ENCODE measurements at regions not wholly inside any gene's neighbourhood (a gene's known extent, or its start where the extent isn't known, plus 50 kb on each side); places are given as distances from the start of the nearest gene placed in this dataset.
A peak's percentile ranks its signal among the peaks of the same experiment; 100 is the strongest.

DNA sequence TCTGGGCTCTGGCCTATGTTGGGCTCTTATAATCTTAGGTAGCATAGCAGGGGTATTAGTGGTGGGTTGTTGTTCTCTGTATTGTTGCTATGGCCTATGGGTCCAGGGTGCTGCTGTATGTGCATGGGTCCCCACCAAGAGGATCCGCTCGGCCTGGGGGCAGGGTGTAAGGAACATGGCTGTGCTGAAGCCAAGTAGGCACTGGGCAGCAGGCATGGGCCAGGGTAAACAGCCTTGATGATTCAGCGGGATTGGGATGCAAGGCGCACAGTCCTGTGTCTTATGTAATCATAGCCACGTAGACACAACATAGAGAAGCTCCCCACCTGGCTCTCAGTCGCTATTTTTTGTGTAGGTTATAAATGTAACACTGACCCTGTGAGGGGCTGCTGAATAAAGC is 306.9 kb downstream of the ZPLD1 start:
- no peaks in the 10 kb centered on the region for H3K9me3 Mint-ChIP-seq (ENCODE audit: unreplicated experiment)
- intact Hi-C loops (cut with micrococcal nuclease) = loop anchor here (1.0 to 2.0 kb wide), 2 partner anchors 68 to 513 kb away; no protein-coding TSS in a partner anchor
- TF ChIP-seq, protein P1, sequence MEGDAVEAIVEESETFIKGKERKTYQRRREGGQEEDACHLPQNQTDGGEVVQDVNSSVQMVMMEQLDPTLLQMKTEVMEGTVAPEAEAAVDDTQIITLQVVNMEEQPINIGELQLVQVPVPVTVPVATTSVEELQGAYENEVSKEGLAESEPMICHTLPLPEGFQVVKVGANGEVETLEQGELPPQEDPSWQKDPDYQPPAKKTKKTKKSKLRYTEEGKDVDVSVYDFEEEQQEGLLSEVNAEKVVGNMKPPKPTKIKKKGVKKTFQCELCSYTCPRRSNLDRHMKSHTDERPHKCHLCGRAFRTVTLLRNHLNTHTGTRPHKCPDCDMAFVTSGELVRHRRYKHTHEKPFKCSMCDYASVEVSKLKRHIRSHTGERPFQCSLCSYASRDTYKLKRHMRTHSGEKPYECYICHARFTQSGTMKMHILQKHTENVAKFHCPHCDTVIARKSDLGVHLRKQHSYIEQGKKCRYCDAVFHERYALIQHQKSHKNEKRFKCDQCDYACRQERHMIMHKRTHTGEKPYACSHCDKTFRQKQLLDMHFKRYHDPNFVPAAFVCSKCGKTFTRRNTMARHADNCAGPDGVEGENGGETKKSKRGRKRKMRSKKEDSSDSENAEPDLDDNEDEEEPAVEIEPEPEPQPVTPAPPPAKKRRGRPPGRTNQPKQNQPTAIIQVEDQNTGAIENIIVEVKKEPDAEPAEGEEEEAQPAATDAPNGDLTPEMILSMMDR (IDR thresholded peaks at IDR 0.05; ENCODE audit: unreplicated experiment) = no peak
- no TSS peak for BruUV-seq (replicated peaks)
- no peak overlapping the region for H3K27ac Mint-ChIP-seq (ENCODE audit: low read depth, unreplicated experiment)
- no peaks in the 10 kb centered on the region for H3K36me3 Mint-ChIP-seq (ENCODE audit: insufficient read depth, unreplicated experiment)
- no peak overlapping the region for H3K4me3 Mint-ChIP-seq (ENCODE audit: unreplicated experiment)
- H3K27me3 Mint-ChIP-seq (ENCODE audit: insufficient read depth, unreplicated experiment) = peaks cover 35% of the 10 kb centered on the region
- ChIA-PET CTCF (interaction anchor here (2.9 kb wide), 1 partner anchor 69 kb away, joined by 44 read pairs; no protein-coding TSS in a partner anchor), POLR2A (interaction anchor here (1.0 kb wide), 1 partner anchor 53 kb away, joined by 3 read pairs; no protein-coding TSS in a partner anchor)
- DNase-seq (ENCODE audit: unreplicated experiment) = peak; percentile 39
- no peaks in the 10 kb centered on the region for H3K4me1 Mint-ChIP-seq (ENCODE audit: insufficient read depth, unreplicated experiment)

DNA sequence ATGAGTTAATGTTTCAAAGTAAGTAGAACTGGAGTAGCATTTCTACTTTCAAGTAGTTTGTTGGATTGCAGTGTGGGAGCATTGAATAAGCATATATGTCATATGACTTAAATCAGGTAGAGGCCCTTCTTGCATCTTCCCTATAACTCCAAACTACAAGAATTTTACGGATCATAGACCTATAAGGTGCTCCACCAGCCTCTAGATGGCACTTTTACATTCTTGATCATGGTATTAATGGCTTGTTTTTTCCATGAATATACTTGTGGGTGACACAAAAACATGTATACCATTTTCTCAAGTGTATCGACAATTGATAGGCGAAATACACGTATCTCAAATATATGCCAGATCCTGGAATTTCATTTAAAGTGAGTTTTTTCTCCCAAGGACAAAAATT is 311.1 kb downstream of the ZPLD1 start:
- no TSS peak for BruUV-seq (replicated peaks)
- H3K4me3 Mint-ChIP-seq (ENCODE audit: unreplicated experiment) = no peak overlapping the region
- no peak overlapping the region for H3K27ac Mint-ChIP-seq (ENCODE audit: low read depth, unreplicated experiment)
- no peaks in the 10 kb centered on the region for H3K4me1 Mint-ChIP-seq (ENCODE audit: insufficient read depth, unreplicated experiment)
- ChIA-PET POLR2A (no interaction called here), CTCF (interaction anchor here (1.4 kb wide), 1 partner anchor 17 kb away, joined by 5 read pairs; no protein-coding TSS in a partner anchor)
- DNase-seq (ENCODE audit: unreplicated experiment) = peak; percentile 8
- peaks cover 77% of the 10 kb centered on the region for H3K27me3 Mint-ChIP-seq (ENCODE audit: insufficient read depth, unreplicated experiment)
- H3K9me3 Mint-ChIP-seq (ENCODE audit: unreplicated experiment) = no peaks in the 10 kb centered on the region
- H3K36me3 Mint-ChIP-seq (ENCODE audit: insufficient read depth, unreplicated experiment) = no peaks in the 10 kb centered on the region
- TF ChIP-seq, protein P1 (IDR thresholded peaks at IDR 0.05; ENCODE audit: unreplicated experiment) = peak; percentile 13
- intact Hi-C loops (cut with micrococcal nuclease) = no loop called here

DNA sequence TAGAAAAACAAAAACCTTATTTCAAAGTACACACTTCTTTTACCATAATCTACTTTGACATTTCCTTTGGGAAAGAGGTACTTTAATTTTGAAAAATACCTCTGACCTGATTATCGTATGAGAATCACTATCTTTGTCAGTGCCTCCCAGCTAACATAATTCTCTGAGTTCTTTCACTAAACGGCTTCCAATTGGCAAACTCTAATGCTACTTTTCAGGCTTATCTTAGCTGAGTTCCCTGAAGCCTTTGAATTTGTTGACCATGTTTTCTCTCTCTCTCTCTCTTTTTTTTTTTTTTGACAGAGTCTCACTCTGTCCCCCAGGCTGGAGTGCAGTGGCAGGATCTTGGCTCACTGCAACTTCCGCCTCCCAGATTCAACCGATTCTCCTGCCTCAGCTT is 312.8 kb downstream of the ZPLD1 start:
- Mint-ChIP-seq H3K27ac (ENCODE audit: low read depth, unreplicated experiment) (no peak overlapping the region), H3K36me3 (ENCODE audit: insufficient read depth, unreplicated experiment) (no peaks in the 10 kb centered on the region), H3K27me3 (ENCODE audit: insufficient read depth, unreplicated experiment) (peaks cover 91% of the 10 kb centered on the region), H3K4me3 (ENCODE audit: unreplicated experiment) (no peak overlapping the region), H3K9me3 (ENCODE audit: unreplicated experiment) (no peaks in the 10 kb centered on the region), H3K4me1 (ENCODE audit: insufficient read depth, unreplicated experiment) (no peaks in the 10 kb centered on the region)
- ChIA-PET POLR2A (no interaction called here), CTCF (interaction anchor here (0.6 to 1.4 kb wide), 3 partner anchors 10 to 1153 kb away, joined by 3 to 5 read pairs (median 3); no protein-coding TSS in a partner anchor)
- DNase-seq (ENCODE audit: unreplicated experiment) = no peak
- intact Hi-C loops (cut with micrococcal nuclease) = no loop called here
- TF ChIP-seq, protein P1 (IDR thresholded peaks at IDR 0.05; ENCODE audit: unreplicated experiment) = no peak
- BruUV-seq (replicated peaks) = no TSS peak

DNA sequence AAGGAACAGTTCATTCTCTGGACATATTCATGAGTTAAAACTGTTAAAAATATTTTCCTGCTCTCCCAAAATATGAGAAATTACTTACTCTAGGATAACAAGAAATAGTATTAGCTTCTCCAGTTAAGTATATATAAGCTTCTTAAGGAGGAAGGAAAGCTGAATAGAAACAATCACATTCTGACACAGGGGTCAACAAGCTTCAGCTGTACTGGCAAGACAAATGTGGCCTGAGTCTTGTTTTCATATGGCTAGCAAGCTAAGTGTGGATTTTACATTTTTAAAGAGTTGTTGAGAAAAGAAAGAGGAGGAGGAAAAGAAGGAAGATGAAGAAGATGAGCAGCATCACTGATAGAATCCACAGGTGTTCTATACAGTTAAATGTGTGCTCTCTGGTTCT is 313.8 kb downstream of the ZPLD1 start:
- ChIA-PET POLR2A (no interaction called here), CTCF (no interaction called here)
- DNase-seq (ENCODE audit: unreplicated experiment) = no peak
- Mint-ChIP-seq H3K27me3 (ENCODE audit: insufficient read depth, unreplicated experiment) (peaks cover 91% of the 10 kb centered on the region), H3K9me3 (ENCODE audit: unreplicated experiment) (no peaks in the 10 kb centered on the region), H3K4me3 (ENCODE audit: unreplicated experiment) (no peak overlapping the region), H3K4me1 (ENCODE audit: insufficient read depth, unreplicated experiment) (no peaks in the 10 kb centered on the region), H3K27ac (ENCODE audit: low read depth, unreplicated experiment) (no peak overlapping the region), H3K36me3 (ENCODE audit: insufficient read depth, unreplicated experiment) (no peaks in the 10 kb centered on the region)
- TF ChIP-seq, protein P1 (IDR thresholded peaks at IDR 0.05; ENCODE audit: unreplicated experiment) = no peak
- intact Hi-C loops (cut with micrococcal nuclease) = no loop called here
- no TSS peak for BruUV-seq (replicated peaks)
